Immature natural killer cell (primary cell): ENCODE measurements at regions not wholly inside any gene's neighbourhood (a gene's known extent, or its start where the extent isn't known, plus 50 kb on each side); places are given as distances from the start of the nearest gene placed in this dataset.

Source experiments
- DNase-seq, 3 donors: peaks; one replicate each; pipeline ENCODE4 v3.0.0; 2022; ENCODE audit warnings: mixed read lengths in 1 of 3
- H3K27ac Mint-ChIP-seq, 6 donors: one replicate each; pipeline ENCODE4 v1.8.0; 2020; ENCODE audit warnings: mixed read lengths in 6 of 6, mild to moderate bottlenecking in 5 of 6, inconsistent platforms in 4 of 6, moderate library complexity in 3 of 6
- H3K27me3 Mint-ChIP-seq, 3 donors: one replicate each; pipeline ENCODE4 v1.8.0; 2020 to 2021; ENCODE audit warnings: low read depth in 3 of 3, mild to moderate bottlenecking in 3 of 3, mixed read lengths in 3 of 3, moderate library complexity in 3 of 3, inconsistent platforms in 1 of 3
- H3K36me3 Mint-ChIP-seq, 3 donors: one replicate each; pipeline ENCODE4 v1.8.0; 2020; ENCODE audit warnings: mixed read lengths in 3 of 3, inconsistent platforms in 2 of 3, mild to moderate bottlenecking in 2 of 3
- H3K4me1 Mint-ChIP-seq, 2 donors: one replicate each; pipeline ENCODE4 v1.8.0; 2020; ENCODE audit warnings: inconsistent platforms in 2 of 2, mild to moderate bottlenecking in 2 of 2, mixed read lengths in 2 of 2, moderate library complexity in 1 of 2
- H3K4me3 Mint-ChIP-seq, 5 donors: one replicate each; pipeline ENCODE4 v1.8.0; 2020; ENCODE audit warnings: mild to moderate bottlenecking in 5 of 5, mixed read lengths in 5 of 5, inconsistent platforms in 3 of 5, moderate library complexity in 3 of 5
- H3K9me3 Mint-ChIP-seq, 6 donors: one replicate each; pipeline ENCODE4 v1.8.0; 2020; ENCODE audit warnings: mild to moderate bottlenecking in 6 of 6, mixed read lengths in 6 of 6, inconsistent platforms in 4 of 6, moderate library complexity in 3 of 6

DNA sequence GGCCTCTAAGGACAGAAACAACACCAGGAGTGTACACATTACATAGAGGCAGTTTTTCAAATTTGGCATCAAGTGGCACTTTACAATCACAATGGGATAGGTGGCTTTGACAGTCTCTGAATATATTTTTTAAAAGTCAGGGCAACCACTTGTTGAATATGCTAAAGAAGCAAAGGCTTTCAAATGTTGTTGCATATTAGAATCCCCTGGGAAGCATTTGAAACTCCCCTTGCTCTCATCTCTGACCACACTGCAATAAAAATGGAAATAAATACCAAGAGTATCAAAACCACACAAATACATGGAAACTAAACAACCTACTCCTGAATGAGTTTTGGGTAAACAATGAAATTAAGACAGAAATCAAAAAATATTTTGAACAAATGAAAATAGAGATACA is 106.5 kb upstream of the RAB11FIP2 start:
- Mint-ChIP-seq H3K9me3 (peaks cover 0 to 3% (median 0%) of the 10 kb centered on the region in 6 donors), H3K27me3 (peaks cover 3 to 6% (median 4%) of the 10 kb centered on the region in 3 donors), H3K36me3 (no peaks in the 10 kb centered on the region), H3K4me3 (no peak overlapping the region), H3K27ac (no peak overlapping the region), H3K4me1 (no peaks in the 10 kb centered on the region)
- DNase-seq, result no peak

DNA sequence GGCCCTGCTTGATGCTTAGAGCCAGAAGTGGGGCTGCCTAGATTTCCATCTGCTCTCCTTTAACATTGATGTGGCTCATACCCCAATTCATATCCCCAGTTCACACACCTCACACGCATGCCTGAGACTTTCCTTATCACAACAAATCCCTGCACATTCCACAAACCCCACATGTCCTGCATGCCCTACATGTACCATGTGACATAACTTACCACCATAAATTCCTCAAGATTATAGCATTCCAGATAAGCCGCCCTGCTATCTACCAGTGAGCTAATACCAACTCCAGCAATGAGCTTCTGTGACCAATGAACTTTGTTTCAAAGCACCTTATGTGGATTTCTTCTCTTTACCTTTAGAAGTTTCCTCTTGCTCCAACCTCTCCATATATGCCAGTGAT is 104.7 kb upstream of the RAB11FIP2 start:
- Mint-ChIP-seq H3K27ac (no peak overlapping the region), H3K27me3 (peaks cover 3 to 6% (median 4%) of the 10 kb centered on the region in 3 donors), H3K36me3 (no peaks in the 10 kb centered on the region), H3K4me1 (no peaks in the 10 kb centered on the region), H3K4me3 (no peak overlapping the region), H3K9me3 (peaks cover 0 to 3% (median 0%) of the 10 kb centered on the region in 6 donors)
- DNase-seq, result no peak

- Mint-ChIP-seq H3K9me3 (peaks cover 0 to 4% (median 0%) of the 10 kb centered on the region in 6 donors), H3K36me3 (no peaks in the 10 kb centered on the region), H3K4me1 (no peaks in the 10 kb centered on the region), H3K4me3 (no peak overlapping the region), H3K27me3 (peaks cover 1 to 5% (median 4%) of the 10 kb centered on the region in 3 donors), H3K27ac (no peak overlapping the region)
- DNase-seq, result no peak
Measured at GRCh38 chr10:118148247-118148646, 101.5 kb upstream of the RAB11FIP2 start.

GRCh38 chr10:118145256-118145655 is 98.5 kb upstream of the RAB11FIP2 start:
- DNase-seq, result no peak
- Mint-ChIP-seq H3K27ac (no peak overlapping the region), H3K9me3 (peaks cover 0 to 4% (median 0%) of the 10 kb centered on the region in 6 donors), H3K27me3 (peaks cover 3 to 5% (median 4%) of the 10 kb centered on the region in 3 donors), H3K4me1 (no peaks in the 10 kb centered on the region), H3K4me3 (no peak overlapping the region), H3K36me3 (no peaks in the 10 kb centered on the region)

DNA sequence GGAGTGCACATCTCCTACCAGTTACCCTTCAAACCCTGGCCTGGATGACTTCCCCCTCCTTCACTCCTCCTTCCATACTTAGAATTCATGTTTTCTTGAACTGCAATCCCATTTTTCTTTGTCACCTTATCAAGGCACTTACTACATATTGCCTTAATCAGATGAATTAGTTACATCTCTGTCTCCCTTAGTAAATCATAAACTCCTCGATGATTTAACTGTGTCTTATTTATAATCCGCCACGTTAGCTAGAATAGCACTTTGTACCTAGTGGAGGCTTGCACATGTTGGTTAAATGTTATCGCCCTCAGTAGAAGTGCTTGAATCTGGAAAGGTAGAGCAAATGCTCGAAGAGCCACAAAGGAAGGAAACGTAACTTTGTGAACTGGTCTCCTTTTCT is 94.7 kb upstream of the RAB11FIP2 start:
- Mint-ChIP-seq H3K27ac (no peak overlapping the region), H3K4me1 (no peaks in the 10 kb centered on the region), H3K9me3 (peaks cover 0 to 4% (median 0%) of the 10 kb centered on the region in 6 donors), H3K4me3 (no peak overlapping the region), H3K36me3 (no peaks in the 10 kb centered on the region), H3K27me3 (peaks cover 3 to 8% (median 7%) of the 10 kb centered on the region in 3 donors)
- no peak for DNase-seq

DNA sequence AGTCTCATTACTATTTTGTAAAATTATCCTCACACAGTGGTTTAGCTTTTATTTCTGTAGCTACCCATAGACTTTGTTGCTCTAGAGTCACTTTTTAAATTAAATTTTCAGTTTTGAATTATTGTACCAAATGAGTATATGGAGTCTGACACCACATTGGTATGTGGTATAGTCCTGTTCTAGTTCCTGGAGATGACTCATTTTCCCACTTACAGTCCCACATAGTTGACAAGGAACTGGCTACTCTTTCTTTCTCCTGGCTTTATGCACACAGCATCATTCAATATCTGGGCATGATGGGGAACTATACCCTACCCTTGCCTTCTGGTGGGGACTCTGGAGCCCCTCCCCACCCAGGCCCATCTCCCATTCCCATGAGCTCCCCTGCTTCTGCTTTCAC is 92.6 kb upstream of the RAB11FIP2 start:
- H3K27ac Mint-ChIP-seq, result no peak overlapping the region
- DNase-seq, result no peak
- no peaks in the 10 kb centered on the region for H3K36me3 Mint-ChIP-seq
- no peak overlapping the region for H3K4me3 Mint-ChIP-seq
- H3K9me3 Mint-ChIP-seq, result peaks cover 0 to 6% (median 0%) of the 10 kb centered on the region in 6 donors
- no peaks in the 10 kb centered on the region for H3K4me1 Mint-ChIP-seq
- H3K27me3 Mint-ChIP-seq, result peaks cover 3 to 8% (median 5%) of the 10 kb centered on the region in 3 donors

GRCh38 chr10:118128675-118129074 is 81.9 kb upstream of the RAB11FIP2 start:
- DNase-seq, result no peak
- Mint-ChIP-seq H3K9me3 (peaks cover 0 to 7% (median 0%) of the 10 kb centered on the region in 6 donors), H3K4me1 (no peaks in the 10 kb centered on the region), H3K4me3 (no peak overlapping the region), H3K27me3 (peaks cover 1 to 6% (median 3%) of the 10 kb centered on the region in 3 donors), H3K36me3 (no peaks in the 10 kb centered on the region), H3K27ac (no peak overlapping the region)

- no peak overlapping the region for H3K4me3 Mint-ChIP-seq
- H3K9me3 Mint-ChIP-seq, result peaks cover 0 to 2% (median 0%) of the 10 kb centered on the region in 6 donors
- no peak overlapping the region for H3K27ac Mint-ChIP-seq
- H3K4me1 Mint-ChIP-seq, result no peaks in the 10 kb centered on the region
- no peaks in the 10 kb centered on the region for H3K36me3 Mint-ChIP-seq
- no peak for DNase-seq
- peaks cover 0 to 2% (median 0%) of the 10 kb centered on the region in 3 donors for H3K27me3 Mint-ChIP-seq
Measured at GRCh38 chr10:118118716-118119115, 72.0 kb upstream of the RAB11FIP2 start.

- DNase-seq, result no peak
- Mint-ChIP-seq H3K4me1 (no peaks in the 10 kb centered on the region), H3K9me3 (peaks cover 0 to 2% (median 0%) of the 10 kb centered on the region in 6 donors), H3K27me3 (peaks cover 0 to 2% (median 2%) of the 10 kb centered on the region in 3 donors), H3K4me3 (no peak overlapping the region), H3K36me3 (no peaks in the 10 kb centered on the region), H3K27ac (no peak overlapping the region)
Measured at GRCh38 chr10:118116715-118117449, 70.1 kb upstream of the RAB11FIP2 start.

GRCh38 chr10:118116362-118116714 is 69.6 kb upstream of the RAB11FIP2 start:
- peaks cover 0 to 2% (median 0%) of the 10 kb centered on the region in 6 donors for H3K9me3 Mint-ChIP-seq
- no peaks in the 10 kb centered on the region for H3K36me3 Mint-ChIP-seq
- no peak overlapping the region for H3K27ac Mint-ChIP-seq
- H3K4me1 Mint-ChIP-seq, result no peaks in the 10 kb centered on the region
- H3K27me3 Mint-ChIP-seq, result peaks cover 0 to 4% (median 2%) of the 10 kb centered on the region in 3 donors
- DNase-seq, result no peak
- no peak overlapping the region for H3K4me3 Mint-ChIP-seq

GRCh38 chr10:118115701-118116100 is 69.0 kb upstream of the RAB11FIP2 start:
- Mint-ChIP-seq H3K27me3 (peaks cover 0 to 4% (median 2%) of the 10 kb centered on the region in 3 donors), H3K36me3 (no peaks in the 10 kb centered on the region), H3K27ac (no peak overlapping the region), H3K4me1 (no peaks in the 10 kb centered on the region), H3K4me3 (no peak overlapping the region), H3K9me3 (no peaks in the 10 kb centered on the region)
- no peak for DNase-seq

- Mint-ChIP-seq H3K36me3 (no peaks in the 10 kb centered on the region), H3K9me3 (no peaks in the 10 kb centered on the region), H3K4me3 (no peak overlapping the region), H3K27me3 (peaks cover 0 to 4% (median 2%) of the 10 kb centered on the region in 3 donors), H3K27ac (no peak overlapping the region), H3K4me1 (no peaks in the 10 kb centered on the region)
- DNase-seq, result no peak
Measured at GRCh38 chr10:118114992-118115391, 68.3 kb upstream of the RAB11FIP2 start.

DNA sequence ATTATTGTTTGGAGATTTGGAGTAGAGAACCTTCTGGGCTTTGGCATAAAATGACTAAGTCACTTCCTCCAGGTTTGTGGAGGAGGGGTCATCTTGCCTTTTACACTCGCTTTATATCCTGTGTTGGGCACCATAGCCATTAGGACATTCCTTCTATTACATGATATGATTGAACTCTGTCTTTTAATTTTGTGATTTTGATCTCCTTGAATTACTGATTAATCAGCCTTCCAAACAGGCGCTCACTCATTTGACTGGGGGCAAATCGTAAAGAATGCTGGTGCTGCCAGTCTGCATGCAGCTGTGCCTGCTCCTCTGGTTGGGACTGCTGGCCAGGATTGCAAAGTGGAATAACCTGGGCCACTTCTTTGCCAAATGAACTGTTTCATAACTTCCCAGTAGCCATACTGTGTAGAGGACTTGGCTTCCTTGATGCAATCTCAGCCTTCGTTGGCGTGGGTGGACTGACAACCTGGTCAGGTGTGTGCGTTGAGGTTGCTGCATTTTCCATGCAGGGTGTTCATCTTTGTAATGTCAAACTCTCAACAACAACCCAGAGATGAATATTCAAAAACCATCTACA is 65.9 kb upstream of the RAB11FIP2 start:
- no peak overlapping the region for H3K27ac Mint-ChIP-seq
- no peak for DNase-seq
- peaks cover 0 to 7% (median 2%) of the 10 kb centered on the region in 3 donors for H3K27me3 Mint-ChIP-seq
- H3K4me1 Mint-ChIP-seq, result no peaks in the 10 kb centered on the region
- H3K4me3 Mint-ChIP-seq, result no peak overlapping the region
- H3K9me3 Mint-ChIP-seq, result no peaks in the 10 kb centered on the region
- H3K36me3 Mint-ChIP-seq, result no peaks in the 10 kb centered on the region

- H3K4me3 Mint-ChIP-seq, result no peak overlapping the region
- H3K9me3 Mint-ChIP-seq, result no peaks in the 10 kb centered on the region
- H3K27ac Mint-ChIP-seq, result no peak overlapping the region
- no peak for DNase-seq
- peaks cover 0 to 7% (median 2%) of the 10 kb centered on the region in 3 donors for H3K27me3 Mint-ChIP-seq
- H3K36me3 Mint-ChIP-seq, result no peaks in the 10 kb centered on the region
- no peaks in the 10 kb centered on the region for H3K4me1 Mint-ChIP-seq
Measured at GRCh38 chr10:118110750-118111149, 64.0 kb upstream of the RAB11FIP2 start.
